ENCODE measurements at regions not wholly inside any gene's neighbourhood (a gene's known extent, or its start where the extent isn't known, plus 50 kb on each side); places are given as distances from the start of the nearest gene placed in this dataset.

GRCh38 chr5:112594941-112595340, 142.7 kb upstream of the APC start:
- no peak for TF ChIP-seq POLR2A (IDR thresholded peaks at IDR 0.05)
- TF ChIP-seq CTCF (IDR thresholded peaks at IDR 0.05), result no peak
